ENCODE measurements at regions not wholly inside any gene's neighbourhood (a gene's known extent, or its start where the extent isn't known, plus 50 kb on each side); places are given as distances from the start of the nearest gene placed in this dataset.

DNA sequence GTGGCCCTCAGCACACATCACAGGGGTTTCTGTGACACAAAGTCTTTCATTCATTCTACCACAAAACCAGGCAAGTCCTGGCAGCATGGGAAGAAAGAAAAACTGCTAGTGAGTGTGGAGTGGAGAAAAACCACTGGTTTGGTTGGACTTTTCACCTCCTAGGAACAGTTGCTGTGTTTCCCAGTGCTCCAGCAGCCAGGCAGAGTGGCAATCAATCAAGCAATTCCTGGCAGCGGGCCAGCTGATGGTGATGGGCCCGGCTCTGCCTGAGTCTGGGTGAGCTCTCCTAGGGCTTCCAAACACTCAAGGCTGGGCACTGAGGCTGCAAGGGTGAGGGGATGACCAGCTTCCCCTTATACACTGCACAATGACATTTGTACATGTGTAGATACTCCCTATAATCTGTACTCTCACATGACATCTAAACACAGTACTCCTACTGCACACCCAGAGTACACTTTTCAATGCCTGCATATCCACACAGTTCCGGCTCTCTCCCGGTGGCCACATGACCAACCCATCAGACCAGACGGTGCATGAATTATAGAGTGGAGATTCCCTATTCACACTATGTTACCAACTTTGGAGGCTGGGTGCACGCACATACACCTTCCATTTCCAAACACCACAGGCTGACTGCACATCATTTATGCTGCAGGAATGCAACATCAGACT is 156.6 kb downstream of the UNC5CL start:
- TF ChIP-seq EZH2 (IDR thresholded peaks at IDR 0.05; ENCODE audit: insufficient read depth, low read length), result no peak
- TF ChIP-seq, protein P1, sequence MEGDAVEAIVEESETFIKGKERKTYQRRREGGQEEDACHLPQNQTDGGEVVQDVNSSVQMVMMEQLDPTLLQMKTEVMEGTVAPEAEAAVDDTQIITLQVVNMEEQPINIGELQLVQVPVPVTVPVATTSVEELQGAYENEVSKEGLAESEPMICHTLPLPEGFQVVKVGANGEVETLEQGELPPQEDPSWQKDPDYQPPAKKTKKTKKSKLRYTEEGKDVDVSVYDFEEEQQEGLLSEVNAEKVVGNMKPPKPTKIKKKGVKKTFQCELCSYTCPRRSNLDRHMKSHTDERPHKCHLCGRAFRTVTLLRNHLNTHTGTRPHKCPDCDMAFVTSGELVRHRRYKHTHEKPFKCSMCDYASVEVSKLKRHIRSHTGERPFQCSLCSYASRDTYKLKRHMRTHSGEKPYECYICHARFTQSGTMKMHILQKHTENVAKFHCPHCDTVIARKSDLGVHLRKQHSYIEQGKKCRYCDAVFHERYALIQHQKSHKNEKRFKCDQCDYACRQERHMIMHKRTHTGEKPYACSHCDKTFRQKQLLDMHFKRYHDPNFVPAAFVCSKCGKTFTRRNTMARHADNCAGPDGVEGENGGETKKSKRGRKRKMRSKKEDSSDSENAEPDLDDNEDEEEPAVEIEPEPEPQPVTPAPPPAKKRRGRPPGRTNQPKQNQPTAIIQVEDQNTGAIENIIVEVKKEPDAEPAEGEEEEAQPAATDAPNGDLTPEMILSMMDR (IDR thresholded peaks at IDR 0.05; ENCODE audit: insufficient read depth, low read depth, low read length), result no peak
- peaks cover 24% of the 10 kb centered on the region for H3K27me3 Mint-ChIP-seq (ENCODE audit: low read depth, unreplicated experiment)
- H3K9me3 ChIP-seq (ENCODE audit: insufficient read depth, low read depth, low read length), result no peaks in the 10 kb centered on the region
- H3K9ac ChIP-seq (ENCODE audit: low read length), result no peak overlapping the region
- no peak overlapping the region for H3K4me3 Mint-ChIP-seq (ENCODE audit: unreplicated experiment)
- H3K4me3 ChIP-seq (ENCODE audit: insufficient read depth, low read depth, low read length), result no peak overlapping the region
- H3K4me1 ChIP-seq (ENCODE audit: insufficient read depth, low read length), result no peaks in the 10 kb centered on the region
- no peak overlapping the region for H2AFZ ChIP-seq (ENCODE audit: low read depth, low read length)
- no peak for FAIRE-seq
- H3K4me1 Mint-ChIP-seq (ENCODE audit: low read depth, unreplicated experiment), result peaks cover 1% of the 10 kb centered on the region
- no peaks in the 10 kb centered on the region for H3K36me3 Mint-ChIP-seq (ENCODE audit: low read depth, unreplicated experiment)
- no peaks in the 10 kb centered on the region for H4K20me1 ChIP-seq (ENCODE audit: insufficient read depth, low read length)
- no peak overlapping the region for H3K4me2 ChIP-seq (ENCODE audit: low read length)
- DNase-seq (ENCODE audit: low read depth), result no peak
- peaks cover 5% of the 10 kb centered on the region for H3K9me3 Mint-ChIP-seq (ENCODE audit: unreplicated experiment)
- no peaks in the 10 kb centered on the region for H3K79me2 ChIP-seq (ENCODE audit: insufficient read depth, low read length)
- H3K27ac Mint-ChIP-seq (ENCODE audit: unreplicated experiment), result no peak overlapping the region
- peaks cover 3% of the 10 kb centered on the region for H3K27me3 ChIP-seq (ENCODE audit: insufficient read depth, low read length)
- H3K36me3 ChIP-seq (ENCODE audit: insufficient read depth, low read length), result no peaks in the 10 kb centered on the region
- no peak overlapping the region for H3K27ac ChIP-seq (ENCODE audit: low read depth, low read length)

DNA sequence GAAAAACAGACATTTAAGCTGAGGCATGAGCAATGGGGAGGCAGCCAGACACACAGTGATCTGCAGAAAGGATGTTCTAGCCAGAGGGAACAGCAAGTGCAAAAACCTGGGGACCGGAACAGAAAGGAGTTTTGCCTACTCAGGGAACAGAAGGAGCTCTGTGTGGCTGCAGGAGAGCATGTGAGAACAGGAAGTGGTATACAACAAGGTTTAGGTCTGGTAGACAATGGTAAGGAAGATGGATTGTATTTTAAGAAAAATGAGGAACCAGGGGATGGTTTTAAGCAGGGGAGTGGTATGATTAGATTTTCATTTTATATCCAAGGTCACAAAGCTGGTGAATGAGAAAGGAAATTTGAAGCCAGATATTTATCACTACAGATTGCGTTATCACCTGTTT is 157.5 kb downstream of the UNC5CL start:
- Mint-ChIP-seq H3K9me3 (ENCODE audit: unreplicated experiment) (peaks cover 5% of the 10 kb centered on the region), H3K4me1 (ENCODE audit: low read depth, unreplicated experiment) (peaks cover 2% of the 10 kb centered on the region), H3K27me3 (ENCODE audit: low read depth, unreplicated experiment) (peaks cover 33% of the 10 kb centered on the region), H3K4me3 (ENCODE audit: unreplicated experiment) (no peak overlapping the region), H3K36me3 (ENCODE audit: low read depth, unreplicated experiment) (no peaks in the 10 kb centered on the region), H3K27ac (ENCODE audit: unreplicated experiment) (no peak overlapping the region)
- TF ChIP-seq, protein P1 (IDR thresholded peaks at IDR 0.05; ENCODE audit: insufficient read depth, low read depth, low read length), result no peak
- no peak for TF ChIP-seq EZH2 (IDR thresholded peaks at IDR 0.05; ENCODE audit: insufficient read depth, low read length)
- Histone ChIP-seq H3K4me3 (ENCODE audit: insufficient read depth, low read depth, low read length) (no peak overlapping the region), H3K4me1 (ENCODE audit: insufficient read depth, low read length) (no peaks in the 10 kb centered on the region), H3K9me3 (ENCODE audit: insufficient read depth, low read depth, low read length) (no peaks in the 10 kb centered on the region), H3K27ac (ENCODE audit: low read depth, low read length) (no peak overlapping the region), H4K20me1 (ENCODE audit: insufficient read depth, low read length) (no peaks in the 10 kb centered on the region), H3K4me2 (ENCODE audit: low read length) (no peak overlapping the region), H2AFZ (ENCODE audit: low read depth, low read length) (no peak overlapping the region), H3K9ac (ENCODE audit: low read length) (no peak overlapping the region), H3K36me3 (ENCODE audit: insufficient read depth, low read length) (no peaks in the 10 kb centered on the region), H3K27me3 (ENCODE audit: insufficient read depth, low read length) (peaks cover 2% of the 10 kb centered on the region), H3K79me2 (ENCODE audit: insufficient read depth, low read length) (no peaks in the 10 kb centered on the region)
- FAIRE-seq, result no peak
- DNase-seq (ENCODE audit: low read depth), result no peak

DNA sequence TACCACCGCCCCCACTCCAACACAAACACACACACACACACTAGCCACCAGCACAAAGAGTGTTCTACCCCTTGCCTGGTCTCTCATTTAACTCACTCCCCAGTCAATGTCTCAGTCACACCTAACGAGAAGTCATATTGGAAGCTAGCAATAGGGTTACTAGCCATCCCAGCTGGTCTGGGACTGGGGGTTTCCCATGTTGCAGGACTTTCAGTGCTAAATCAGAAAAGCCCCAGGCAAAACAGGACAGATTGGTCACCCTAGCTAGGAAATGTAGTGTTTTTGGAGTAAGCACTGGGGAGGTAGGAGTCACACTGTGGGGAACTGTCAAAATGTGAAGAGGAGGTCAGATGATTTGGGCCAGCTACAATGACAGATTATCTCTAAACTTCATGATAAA is 158.1 kb downstream of the UNC5CL start:
- H3K4me3 Mint-ChIP-seq (ENCODE audit: unreplicated experiment), result no peak overlapping the region
- H3K27me3 Mint-ChIP-seq (ENCODE audit: low read depth, unreplicated experiment), result peaks cover 35% of the 10 kb centered on the region
- no peaks in the 10 kb centered on the region for H3K4me1 ChIP-seq (ENCODE audit: insufficient read depth, low read length)

More for the DNA sequence above, 158.1 kb downstream of the UNC5CL start:
- no peaks in the 10 kb centered on the region for H3K36me3 Mint-ChIP-seq (ENCODE audit: low read depth, unreplicated experiment)
- DNase-seq (ENCODE audit: low read depth), result no peak
- no peak overlapping the region for H2AFZ ChIP-seq (ENCODE audit: low read depth, low read length)
- H3K9ac ChIP-seq (ENCODE audit: low read length), result no peak overlapping the region
- no peaks in the 10 kb centered on the region for H3K79me2 ChIP-seq (ENCODE audit: insufficient read depth, low read length)
- no peaks in the 10 kb centered on the region for H3K27me3 ChIP-seq (ENCODE audit: insufficient read depth, low read length)
- TF ChIP-seq, protein P1 (IDR thresholded peaks at IDR 0.05; ENCODE audit: insufficient read depth, low read depth, low read length), result no peak
- no peak for TF ChIP-seq EZH2 (IDR thresholded peaks at IDR 0.05; ENCODE audit: insufficient read depth, low read length)
- H4K20me1 ChIP-seq (ENCODE audit: insufficient read depth, low read length), result no peaks in the 10 kb centered on the region
- no peak overlapping the region for H3K4me3 ChIP-seq (ENCODE audit: insufficient read depth, low read depth, low read length)
- no peak overlapping the region for H3K27ac ChIP-seq (ENCODE audit: low read depth, low read length)
- no peak for FAIRE-seq
- H3K9me3 ChIP-seq (ENCODE audit: insufficient read depth, low read depth, low read length), result no peaks in the 10 kb centered on the region
- H3K27ac Mint-ChIP-seq (ENCODE audit: unreplicated experiment), result no peak overlapping the region
- peaks cover 5% of the 10 kb centered on the region for H3K9me3 Mint-ChIP-seq (ENCODE audit: unreplicated experiment)
- no peaks in the 10 kb centered on the region for H3K36me3 ChIP-seq (ENCODE audit: insufficient read depth, low read length)
- no peak overlapping the region for H3K4me2 ChIP-seq (ENCODE audit: low read length)
- peaks cover 2% of the 10 kb centered on the region for H3K4me1 Mint-ChIP-seq (ENCODE audit: low read depth, unreplicated experiment)

Measured in astrocyte (in vitro differentiated cells and primary cell).